Fibroblast of skin of back (primary cell): ENCODE measurements at regions not wholly inside any gene's neighbourhood (a gene's known extent, or its start where the extent isn't known, plus 50 kb on each side); places are given as distances from the start of the nearest gene placed in this dataset.
A peak's percentile ranks its signal among the peaks of the same experiment; 100 is the strongest.

Source experiments
- DNase-seq: peaks from one replicate; pipeline ENCODE4 v3.0.0-alpha.2; 2013

- no peak for DNase-seq
Observed at GRCh38 chr4:11050766-11051165, 366.2 kb upstream of the CLNK start.

GRCh38 chr4:11049001-11049400, 364.4 kb upstream of the CLNK start:
- DNase-seq = no peak

GRCh38 chr4:11042760-11043159, 358.2 kb upstream of the CLNK start:
- DNase-seq = no peak

- DNase-seq = no peak
Observed at GRCh38 chr4:11039634-11040131, 355.1 kb upstream of the CLNK start.

- DNase-seq = peak; percentile 15
Observed at GRCh38 chr4:11038926-11039325, 354.4 kb upstream of the CLNK start.

- DNase-seq = no peak
Observed at GRCh38 chr4:11037637-11038036, 353.1 kb upstream of the CLNK start.

- DNase-seq = peak; percentile 11
Observed at GRCh38 chr4:11028334-11028733, 343.8 kb upstream of the CLNK start.

- no peak for DNase-seq
Observed at GRCh38 chr4:11021333-11021732, 336.8 kb upstream of the CLNK start.

- no peak for DNase-seq
Observed at GRCh38 chr4:11019451-11020240, 335.1 kb upstream of the CLNK start.

GRCh38 chr4:11014199-11014598, 329.6 kb upstream of the CLNK start:
- DNase-seq = no peak

GRCh38 chr4:11013094-11013664, 328.6 kb upstream of the CLNK start:
- DNase-seq = no peak

GRCh38 chr4:11011249-11011648, 326.7 kb upstream of the CLNK start:
- no peak for DNase-seq

- DNase-seq = no peak
Observed at GRCh38 chr4:11010624-11011023, 326.1 kb upstream of the CLNK start.

- DNase-seq = no peak
Observed at GRCh38 chr4:11009281-11009680, 324.7 kb upstream of the CLNK start.

GRCh38 chr4:11005300-11005699, 320.7 kb upstream of the CLNK start:
- DNase-seq = no peak

- no peak for DNase-seq
Observed at GRCh38 chr4:11004818-11005217, 320.2 kb upstream of the CLNK start.

- peak; percentile 23 for DNase-seq
Observed at GRCh38 chr4:11002961-11003360, 318.4 kb upstream of the CLNK start.

- peak; percentile 83 for DNase-seq
Observed at GRCh38 chr4:10998846-10999245, 314.3 kb upstream of the CLNK start.

GRCh38 chr4:10984815-10985214, 300.2 kb upstream of the CLNK start:
- no peak for DNase-seq

GRCh38 chr4:10983885-10984640, 299.5 kb upstream of the CLNK start:
- no peak for DNase-seq

- DNase-seq = no peak
Observed at GRCh38 chr4:10983268-10983667, 298.7 kb upstream of the CLNK start.

- DNase-seq = no peak
Observed at GRCh38 chr4:10982305-10982704, 297.7 kb upstream of the CLNK start.

GRCh38 chr4:10981576-10981975, 297.0 kb upstream of the CLNK start:
- no peak for DNase-seq

GRCh38 chr4:10981096-10981495, 296.5 kb upstream of the CLNK start:
- DNase-seq = no peak
